ENCODE measurements at regions not wholly inside any gene's neighbourhood (a gene's known extent, or its start where the extent isn't known, plus 50 kb on each side); places are given as distances from the start of the nearest gene placed in this dataset.
"Not testable (repeated sequence)": the region's sequence is repeated elsewhere in the genome, so short reads cannot be mapped to it uniquely, and the experiment has no call there.

- no peak overlapping the region for H3K4me3 ChIP-seq (ENCODE audit: low read depth, low read length)
- peak; percentile 51 for DNase-seq (ENCODE audit: low read depth)
- TF ChIP-seq, protein P1, sequence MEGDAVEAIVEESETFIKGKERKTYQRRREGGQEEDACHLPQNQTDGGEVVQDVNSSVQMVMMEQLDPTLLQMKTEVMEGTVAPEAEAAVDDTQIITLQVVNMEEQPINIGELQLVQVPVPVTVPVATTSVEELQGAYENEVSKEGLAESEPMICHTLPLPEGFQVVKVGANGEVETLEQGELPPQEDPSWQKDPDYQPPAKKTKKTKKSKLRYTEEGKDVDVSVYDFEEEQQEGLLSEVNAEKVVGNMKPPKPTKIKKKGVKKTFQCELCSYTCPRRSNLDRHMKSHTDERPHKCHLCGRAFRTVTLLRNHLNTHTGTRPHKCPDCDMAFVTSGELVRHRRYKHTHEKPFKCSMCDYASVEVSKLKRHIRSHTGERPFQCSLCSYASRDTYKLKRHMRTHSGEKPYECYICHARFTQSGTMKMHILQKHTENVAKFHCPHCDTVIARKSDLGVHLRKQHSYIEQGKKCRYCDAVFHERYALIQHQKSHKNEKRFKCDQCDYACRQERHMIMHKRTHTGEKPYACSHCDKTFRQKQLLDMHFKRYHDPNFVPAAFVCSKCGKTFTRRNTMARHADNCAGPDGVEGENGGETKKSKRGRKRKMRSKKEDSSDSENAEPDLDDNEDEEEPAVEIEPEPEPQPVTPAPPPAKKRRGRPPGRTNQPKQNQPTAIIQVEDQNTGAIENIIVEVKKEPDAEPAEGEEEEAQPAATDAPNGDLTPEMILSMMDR (IDR thresholded peaks at IDR 0.05; ENCODE audit: insufficient read depth, low read depth, low read length, missing control alignments) = no peak
Observed at GRCh38 chr6:139736325-139736906, 362.0 kb upstream of the CITED2 start.

GRCh38 chr6:139732451-139732850 lies 358.0 kb upstream of the CITED2 start:
- no peak for DNase-seq (ENCODE audit: low read depth)
- no peak overlapping the region for H3K4me3 ChIP-seq (ENCODE audit: low read depth, low read length)
- TF ChIP-seq, protein P1 (IDR thresholded peaks at IDR 0.05; ENCODE audit: insufficient read depth, low read depth, low read length, missing control alignments) = no peak

GRCh38 chr6:139730340-139730974 lies 356.0 kb upstream of the CITED2 start:
- DNase-seq (ENCODE audit: low read depth) = no peak
- TF ChIP-seq, protein P1 (IDR thresholded peaks at IDR 0.05; ENCODE audit: insufficient read depth, low read depth, low read length, missing control alignments) = no peak
- H3K4me3 ChIP-seq (ENCODE audit: low read depth, low read length) = no peak overlapping the region

- TF ChIP-seq, protein P1 (IDR thresholded peaks at IDR 0.05; ENCODE audit: insufficient read depth, low read depth, low read length, missing control alignments) = no peak
- H3K4me3 ChIP-seq (ENCODE audit: low read depth, low read length) = no peak overlapping the region
- no peak for DNase-seq (ENCODE audit: low read depth)
Observed at GRCh38 chr6:139728876-139729427, 354.5 kb upstream of the CITED2 start.

- not testable (repeated sequence) for DNase-seq (ENCODE audit: low read depth); H3K4me3 ChIP-seq (ENCODE audit: low read depth, low read length)
Observed at GRCh38 chr6:139726272-139726671, 351.8 kb upstream of the CITED2 start.

- DNase-seq (ENCODE audit: low read depth) = no peak
- no peak overlapping the region for H3K4me3 ChIP-seq (ENCODE audit: low read depth, low read length)
- TF ChIP-seq, protein P1 (IDR thresholded peaks at IDR 0.05; ENCODE audit: insufficient read depth, low read depth, low read length, missing control alignments) = no peak
Observed at GRCh38 chr6:139722530-139722929, 348.1 kb upstream of the CITED2 start.

DNA sequence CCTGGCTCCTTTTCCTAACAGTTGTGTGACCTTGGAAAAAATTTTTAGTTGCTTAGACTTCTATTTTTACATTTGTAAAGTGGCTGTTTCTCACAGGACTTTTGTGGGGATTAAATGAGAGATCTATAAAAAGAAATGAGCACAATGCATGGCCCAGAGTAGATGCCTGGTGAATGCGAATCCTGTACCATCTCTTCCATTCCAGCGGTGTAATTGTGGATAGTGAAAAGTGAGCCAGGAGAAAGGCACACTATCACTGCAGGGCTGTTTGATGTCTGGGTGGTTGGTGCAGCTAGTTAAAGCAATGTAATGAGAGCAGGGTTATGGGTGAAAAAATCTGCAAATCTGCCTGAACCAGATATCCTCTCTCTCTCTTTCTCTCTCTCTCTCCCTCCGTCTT lies 347.5 kb upstream of the CITED2 start:
- no peak overlapping the region for H3K4me3 ChIP-seq (ENCODE audit: low read depth, low read length)
- no peak for DNase-seq (ENCODE audit: low read depth)
- TF ChIP-seq, protein P1 (IDR thresholded peaks at IDR 0.05; ENCODE audit: insufficient read depth, low read depth, low read length, missing control alignments) = no peak

Measured in GM12865 (cell line).